ENCODE measurements at regions not wholly inside any gene's neighbourhood (a gene's known extent, or its start where the extent isn't known, plus 50 kb on each side); places are given as distances from the start of the nearest gene placed in this dataset.

- WGBS, 2 experiments (ENCODE audit: extremely low coverage in 1 of 2, insufficient coverage in 1 of 2, insufficient read length in 1 of 2, insufficient replicate concordance in 2 of 2, low coverage in 1 of 2, low lambda C conversion rate in 2 of 2, missing lambda C conversion rate in 1 of 2), result 71% methylated on average over 2 of the region's 2 CpGs; no CpG with 5 or more reads in 1 of the 2 experiments
- Histone ChIP-seq H3K36me3 (ENCODE audit: control insufficient read depth in 2 of 4, insufficient read depth in 4 of 4, low read length in 3 of 4) (no peaks in the 10 kb centered on the region), H3K4ac (replicated peaks; ENCODE audit: insufficient read length, low read depth, low read length) (no peak overlapping the region), H4K5ac (ENCODE audit: insufficient read length, low read depth, low read length) (no peak overlapping the region), H3K79me1 (ENCODE audit: low read depth, low read length) (no peaks in the 10 kb centered on the region), H2BK20ac (ENCODE audit: low read length) (no peak overlapping the region), H3K14ac (ENCODE audit: insufficient read length) (no peak overlapping the region), H3K56ac (replicated peaks; ENCODE audit: insufficient read length, low read depth, low read length) (no peak overlapping the region), H4K20me1 (replicated peaks in 1 of 2; ENCODE audit: control insufficient read depth in 1 of 2, insufficient read depth in 2 of 2, low read length in 2 of 2) (no peaks in the 10 kb centered on the region), H2BK120ac (replicated peaks; ENCODE audit: low read depth, low read length) (no peak overlapping the region), H3K23ac (ENCODE audit: insufficient read length) (no peak overlapping the region), H2BK15ac (ENCODE audit: low read length) (no peak overlapping the region), H3K4me1 (replicated peaks in 1 of 4; ENCODE audit: control insufficient read depth in 3 of 4, insufficient read depth in 4 of 4, low read length in 3 of 4) (peaks cover 0 to 3% (median 1%) of the 10 kb centered on the region in 4 experiments; a peak in 3 of 7 replicates), H3K9me3 (ENCODE audit: insufficient read depth in 2 of 2, low read depth in 1 of 2, low read length in 1 of 2) (no peaks in the 10 kb centered on the region), H3K27me3 (replicated peaks in 1 of 4; ENCODE audit: control insufficient read depth in 3 of 4, extremely low read depth in 1 of 4, insufficient read depth in 3 of 4, low read length in 3 of 4) (no peaks in the 10 kb centered on the region), H2AK5ac (ENCODE audit: low read depth, low read length) (no peak overlapping the region), H3K9ac (replicated peaks in 1 of 4; ENCODE audit: extremely low read depth in 1 of 4, low read depth in 3 of 4, low read length in 3 of 4) (no peak overlapping the region), H3K4me2 (ENCODE audit: insufficient read depth in 1 of 2, low read depth in 2 of 2, low read length in 2 of 2) (no peak overlapping the region), H2BK5ac (ENCODE audit: low read depth, low read length) (no peak overlapping the region), H3K23me2 (ENCODE audit: low read depth, low read length) (no peaks in the 10 kb centered on the region), H3K4me3 (ENCODE audit: extremely low read depth in 1 of 4, insufficient read depth in 2 of 4, low read depth in 3 of 4, low read length in 4 of 4) (no peak overlapping the region), H2AFZ (ENCODE audit: low read length) (no peak overlapping the region), H4K8ac (ENCODE audit: extremely low read depth, insufficient read depth, low read length) (no peak overlapping the region), H3K27ac (ENCODE audit: low read depth, low read length) (no peak overlapping the region), H3K18ac (ENCODE audit: extremely low read depth, low read length) (no peak overlapping the region), H4K91ac (replicated peaks; ENCODE audit: insufficient read length, low read length) (no peak overlapping the region), H2BK12ac (ENCODE audit: low read depth, low read length) (no peak overlapping the region), H3K79me2 (ENCODE audit: control insufficient read depth in 1 of 2, insufficient read depth in 2 of 2, low read length in 2 of 2) (no peaks in the 10 kb centered on the region)
- DNase-seq (ENCODE audit: low read depth in 1 of 2, low spot score in 2 of 2) (no peak), FAIRE-seq (no peak)
- ChIA-PET CTCF (ENCODE audit: partially characterized antibody) (interaction anchor here (0.6 to 5.4 kb wide), 5 partner anchors 10 to 155 kb away, joined by 3 to 36 read pairs (median 5); no protein-coding TSS in a partner anchor), POLR2A (ENCODE audit: partially characterized antibody) (no interaction called here)
- TF ChIP-seq USF2 (IDR thresholded peaks at IDR 0.05; ENCODE audit: low read length), result no peak
- no peak for TF ChIP-seq CHD2 (IDR thresholded peaks at IDR 0.05; ENCODE audit: low read length)
- TF ChIP-seq CBX8 (IDR thresholded peaks at IDR 0.05; ENCODE audit: borderline replicate concordance, low read depth, low read length), result no peak
- TF ChIP-seq BRCA1 (IDR thresholded peaks at IDR 0.05; ENCODE audit: low read depth, low read length), result no peak
- no peak for TF ChIP-seq RNF2 (IDR thresholded peaks at IDR 0.05; ENCODE audit: borderline replicate concordance, low read depth, low read length, missing control alignments, poor library complexity, severe bottlenecking)
- no peak for TF ChIP-seq ASH2L (IDR thresholded peaks at IDR 0.05; ENCODE audit: low read length)
- no peak for TF ChIP-seq SP4 (IDR thresholded peaks at IDR 0.05; ENCODE audit: low read length)
Measured at GRCh38 chr5:66338828-66339227, 194.7 kb downstream of the SREK1 start.
